22Rv1 (cell line): ENCODE measurements at regions not wholly inside any gene's neighbourhood (a gene's known extent, or its start where the extent isn't known, plus 50 kb on each side); places are given as distances from the start of the nearest gene placed in this dataset.

Experiments used
- CTCF ChIP-seq: fragments of 450-650 bp; IDR thresholded peaks from 2 replicates; pipeline ENCODE4 v1.5.1; 2017; ENCODE audit warnings: mild to moderate bottlenecking
- ZFX ChIP-seq: fragments of 450-650 bp; IDR thresholded peaks from 2 replicates; pipeline ENCODE4 v1.6.1; 2017; ENCODE audit warnings: antibody characterized with exemption, borderline replicate concordance

GRCh38 chr3:28933337-28933736 is 347.5 kb upstream of the RBMS3 start:
- TF ChIP-seq CTCF = no peak
- no peak for TF ChIP-seq ZFX
